GM12892 (cell line): ENCODE measurements at regions not wholly inside any gene's neighbourhood (a gene's known extent, or its start where the extent isn't known, plus 50 kb on each side); places are given as distances from the start of the nearest gene placed in this dataset.

ENCODE experiments used
- POLR2A ChIP-seq: IDR thresholded peaks from 2 replicates; pipeline ENCODE4 v1.6.1; 2011; ENCODE audit warnings: low read depth, low read length, control low read depth
- TAF1 ChIP-seq: IDR thresholded peaks from 2 replicates; pipeline ENCODE4 v1.6.1; 2011; ENCODE audit warnings: low read depth, mild to moderate bottlenecking, control low read depth, low read length, borderline replicate concordance

- TF ChIP-seq TAF1 (no peak), POLR2A (no peak)
These were observed 261.5 kb downstream of the TRIB2 start for GRCh38 chr2:12978066-12978835.
